IMR-90 (cell line): ENCODE measurements at regions not wholly inside any gene's neighbourhood (a gene's known extent, or its start where the extent isn't known, plus 50 kb on each side); places are given as distances from the start of the nearest gene placed in this dataset.

Experiments
- ATAC-seq: fragments of 200-7000 bp; cut with Tn5 transposase; 2 replicates; pipeline ENCODE4 v1.9.1; 2020; ENCODE audit warnings: low read depth, mild to moderate bottlenecking, moderate library complexity
- BruUV-seq: library from RNA; stranded (reverse); fragments of 400-500 nt; replicated peaks from 2 replicates; lab custom pipeline; 2021; lab: Mats Ljungman, UMichigan
- CTCF ChIA-PET: fragments of 300-600 bp; formaldehyde crosslinking; extraction: SDS; loops from one replicate; lab custom pipeline; 2021; ENCODE audit warnings: antibody characterized with exemption; lab: Yijun Ruan, JAX
- POLR2A ChIA-PET: fragments of 300-600 bp; sonication (Branson Sonifier 250); formaldehyde crosslinking; loops from one replicate; lab custom pipeline; 2022; ENCODE audit warnings: antibody characterized with exemption; ENCODE audit not compliant: unreplicated experiment; lab: Charles Lee
- DNase-seq: peaks from one replicate; pipeline ENCODE4 v3.0.0; 2013
- H2AFZ ChIP-seq: replicated peaks from 2 replicates; pipeline ENCODE3; 2013; ENCODE audit warnings: low read length, mild to moderate bottlenecking; ENCODE audit not compliant: poor library complexity
- H2AK5ac ChIP-seq: 2 replicates; pipeline ENCODE4 v1.6.1; 2013; ENCODE audit warnings: low read depth, low read length, inconsistent platforms
- H2AK9ac ChIP-seq: replicated peaks from 2 replicates; pipeline ENCODE3; 2013; ENCODE audit warnings: mild to moderate bottlenecking, low read depth, low read length, moderate library complexity; ENCODE audit not compliant: poor library complexity
- H2BK120ac ChIP-seq: 2 replicates; pipeline ENCODE4 v1.6.1; 2013; ENCODE audit warnings: low read depth, low read length, inconsistent platforms
- H2BK15ac ChIP-seq: 3 replicates; pipeline ENCODE4 v1.6.1; 2013; ENCODE audit warnings: low read depth, low read length, inconsistent platforms
- H2BK20ac ChIP-seq: 2 replicates; pipeline ENCODE4 v1.6.1; 2013; ENCODE audit warnings: low read depth, mild to moderate bottlenecking, inconsistent platforms, low read length, moderate library complexity
- H2BK5ac ChIP-seq: 2 replicates; pipeline ENCODE4 v1.6.1; 2013; ENCODE audit warnings: mild to moderate bottlenecking, low read depth, low read length, inconsistent platforms; ENCODE audit not compliant: poor library complexity, severe bottlenecking
- H3K14ac ChIP-seq: replicated peaks from 2 replicates; pipeline ENCODE4 v1.6.1; 2013; ENCODE audit warnings: low read depth, low read length, inconsistent platforms
- H3K18ac ChIP-seq: 2 replicates; pipeline ENCODE4 v1.6.1; 2013; ENCODE audit warnings: low read depth, low read length, control low read depth
- H3K23ac ChIP-seq: 2 replicates; pipeline ENCODE4 v1.6.1; 2013; ENCODE audit warnings: low read depth, low read length, inconsistent platforms
- H3K27ac ChIP-seq: 2 replicates; pipeline ENCODE4 v1.5.1; 2013; ENCODE audit warnings: mild to moderate bottlenecking, control low read depth, low read length; ENCODE audit not compliant: insufficient read depth
- H3K27me3 ChIP-seq: 2 replicates; pipeline ENCODE4 v1.6.1; 2013; ENCODE audit warnings: low read length; ENCODE audit not compliant: control insufficient read depth, insufficient read depth
- H3K36me3 ChIP-seq: 2 replicates; pipeline ENCODE4 v1.6.1; 2013; ENCODE audit warnings: low read length, mixed read lengths; ENCODE audit not compliant: control insufficient read depth, insufficient read depth
- H3K4ac ChIP-seq: 2 replicates; pipeline ENCODE4 v1.6.1; 2013; ENCODE audit warnings: low read depth, low read length, inconsistent platforms
- H3K4me1 ChIP-seq: 2 replicates; pipeline ENCODE4 v1.6.1; 2013; ENCODE audit warnings: low read length, mixed read lengths; ENCODE audit not compliant: control insufficient read depth, insufficient read depth
- H3K4me2 ChIP-seq: 2 replicates; pipeline ENCODE4 v1.6.1; 2013; ENCODE audit warnings: low read depth, mild to moderate bottlenecking, control low read depth, low read length, moderate library complexity
- H3K4me3 ChIP-seq: 2 replicates; pipeline ENCODE4 v1.5.1; 2013; ENCODE audit warnings: low read depth, mild to moderate bottlenecking, control low read depth, low read length, moderate library complexity; ENCODE audit not compliant: insufficient read depth
- H3K56ac ChIP-seq: 2 replicates; pipeline ENCODE4 v1.6.1; 2013; ENCODE audit warnings: low read length, inconsistent platforms; ENCODE audit not compliant: insufficient read depth; ENCODE audit errors: extremely low read depth
- H3K79me1 ChIP-seq, 2 experiments: 2 replicates each; pipeline ENCODE4 v1.6.1; 2013; ENCODE audit warnings: low read length in 2 of 2, inconsistent platforms in 1 of 2, low read depth in 1 of 2
- H3K9ac ChIP-seq: 2 replicates; pipeline ENCODE4 v1.6.1; 2013; ENCODE audit warnings: low read depth, low read length, control low read depth
- H3K9me1 ChIP-seq: 2 replicates; pipeline ENCODE4 v1.6.1; 2013; ENCODE audit warnings: low read length, inconsistent platforms; ENCODE audit not compliant: insufficient read depth
- H3K9me3 ChIP-seq: 2 replicates; pipeline ENCODE4 v1.6.1; 2013; ENCODE audit warnings: low read length; ENCODE audit not compliant: control insufficient read depth, insufficient read depth
- H4K20me1 ChIP-seq: 2 replicates; pipeline ENCODE4 v1.6.1; 2013; ENCODE audit warnings: low read length, inconsistent platforms; ENCODE audit not compliant: insufficient read depth
- H4K5ac ChIP-seq: 2 replicates; pipeline ENCODE4 v1.6.1; 2013; ENCODE audit warnings: mild to moderate bottlenecking, low read depth, low read length, control low read depth
- H4K8ac ChIP-seq, 2 experiments: 2 replicates each; pipeline ENCODE4 v1.6.1; 2013; ENCODE audit warnings: low read depth in 2 of 2, low read length in 2 of 2, control low read depth in 1 of 2, inconsistent platforms in 1 of 2
- H4K91ac ChIP-seq: 2 replicates; pipeline ENCODE4 v1.6.1; 2013; ENCODE audit warnings: low read depth, low read length, inconsistent platforms; ENCODE audit not compliant: insufficient read depth
- BHLHE40 ChIP-seq: fragments of 150-350 bp; IDR thresholded peaks from 2 replicates; pipeline ENCODE4 v1.6.1; 2016; ENCODE audit warnings: mild to moderate bottlenecking, low read depth, low read length
- CEBPB ChIP-seq: IDR thresholded peaks from 2 replicates; pipeline ENCODE4 v1.6.1; 2012; ENCODE audit warnings: low read depth, low read length, improper control_type of control experiment
- CHD1 ChIP-seq: IDR thresholded peaks from 2 replicates; pipeline ENCODE4 v1.6.1; 2012; ENCODE audit warnings: low read depth, low read length, improper control_type of control experiment
- FOS ChIP-seq: fragments of 150-350 bp; IDR thresholded peaks from 2 replicates; pipeline ENCODE4 v1.6.1; 2016; ENCODE audit warnings: low read depth, low read length
- MAZ ChIP-seq: IDR thresholded peaks from 2 replicates; pipeline ENCODE4 v1.6.1; 2012; ENCODE audit warnings: low read depth, mild to moderate bottlenecking, low read length, improper control_type of control experiment, moderate library complexity, borderline replicate concordance
- NFE2L2 ChIP-seq: fragments of 150-350 bp; IDR thresholded peaks from 2 replicates; pipeline ENCODE4 v1.6.1; 2016; ENCODE audit warnings: low read depth, mild to moderate bottlenecking, low read length
- POLR2A ChIP-seq: IDR thresholded peaks from 2 replicates; pipeline ENCODE4 v1.6.1; 2012; ENCODE audit warnings: mild to moderate bottlenecking, low read depth, low read length
- RAD21 ChIP-seq: IDR thresholded peaks from 2 replicates; pipeline ENCODE4 v1.6.1; 2012; ENCODE audit warnings: low read length, improper control_type of control experiment
- RCOR1 ChIP-seq: IDR thresholded peaks from 2 replicates; pipeline ENCODE4 v1.6.1; 2012; ENCODE audit warnings: mild to moderate bottlenecking, low read length, improper control_type of control experiment; ENCODE audit not compliant: insufficient replicate concordance
- RFX5 ChIP-seq: IDR thresholded peaks from 2 replicates; pipeline ENCODE4 v1.8.0; 2012; ENCODE audit warnings: low read depth, mild to moderate bottlenecking, low read length, moderate library complexity
- SMC3 ChIP-seq: fragments of 150-350 bp; IDR thresholded peaks from 2 replicates; pipeline ENCODE4 v1.6.1; 2016; ENCODE audit warnings: low read depth, mild to moderate bottlenecking, antibody characterized with exemption, low read length, moderate library complexity
- WGBS, 2 experiments: methylation state at CpG; one replicate each; pipeline versions ENCODE4 v1.1.5 to v1.1.7; 2013; ENCODE audit warnings: missing lambda C conversion rate in 2 of 2; ENCODE audit not compliant: insufficient read length in 1 of 2; ENCODE audit errors: extremely low coverage in 2 of 2; 5-methylcytosine and 5-hydroxymethylcytosine counted together
- dilution Hi-C: fragments of 300-500 bp; cut with HindIII; formaldehyde crosslinking; loops from one replicate; pipeline ENCODE4 v1.14.3; 2018; ENCODE audit warnings: low sequenced_read_pairs; ENCODE audit not compliant: unreplicated experiment
- in situ Hi-C: fragments of 300-500 bp; cut with MboI; formaldehyde crosslinking; loops from 3 replicates; pipeline ENCODE4 v1.14.3; 2019; ENCODE audit warnings: low sequenced_read_pairs, inconsistent platforms, mixed read lengths
- intact Hi-C: fragments of 100-400 bp; cut with micrococcal nuclease; formaldehyde crosslinking; loops from 2 replicates; pipeline ENCODE4 v1.10.0; 2022
- TF ChIP-seq, protein P1 (sequence below): conservative IDR thresholded peaks from 2 replicates; pipeline ENCODE4 v1.5.1; 2012; ENCODE audit warnings: mild to moderate bottlenecking, low read depth, low read length, improper control_type of control experiment

DNA sequence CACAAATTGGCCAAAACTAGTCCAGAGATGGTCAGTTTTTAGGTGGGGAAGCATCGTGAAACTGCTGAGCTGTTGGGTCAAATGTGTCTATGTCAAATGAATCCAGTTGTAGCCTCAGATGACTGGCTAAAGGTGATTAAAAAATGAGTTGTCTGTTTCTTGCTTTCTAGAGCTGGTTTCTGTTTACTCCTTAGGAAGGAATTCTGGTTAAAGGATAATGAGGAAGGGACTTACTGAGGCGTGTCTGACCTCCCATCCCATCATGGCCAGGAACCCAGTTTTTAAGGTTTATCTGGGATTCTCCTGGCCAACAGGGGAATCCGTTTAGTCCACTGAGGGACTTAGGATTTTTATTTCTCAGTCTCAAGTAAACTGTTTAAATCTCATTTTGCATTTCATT lies 256.5 kb downstream of the UQCRFS1 start:
- H4K5ac ChIP-seq: no peak overlapping the region
- no peak overlapping the region for H2BK120ac ChIP-seq
- ChIA-PET POLR2A (no interaction called here), CTCF (no interaction called here)
- TF ChIP-seq RCOR1 (no peak), NFE2L2 (no peak), RFX5 (no peak), CHD1 (no peak), MAZ (no peak), CEBPB (no peak), FOS (no peak), POLR2A (no peak), RAD21 (no peak), BHLHE40 (no peak), SMC3 (no peak)
- TF ChIP-seq, protein P1, sequence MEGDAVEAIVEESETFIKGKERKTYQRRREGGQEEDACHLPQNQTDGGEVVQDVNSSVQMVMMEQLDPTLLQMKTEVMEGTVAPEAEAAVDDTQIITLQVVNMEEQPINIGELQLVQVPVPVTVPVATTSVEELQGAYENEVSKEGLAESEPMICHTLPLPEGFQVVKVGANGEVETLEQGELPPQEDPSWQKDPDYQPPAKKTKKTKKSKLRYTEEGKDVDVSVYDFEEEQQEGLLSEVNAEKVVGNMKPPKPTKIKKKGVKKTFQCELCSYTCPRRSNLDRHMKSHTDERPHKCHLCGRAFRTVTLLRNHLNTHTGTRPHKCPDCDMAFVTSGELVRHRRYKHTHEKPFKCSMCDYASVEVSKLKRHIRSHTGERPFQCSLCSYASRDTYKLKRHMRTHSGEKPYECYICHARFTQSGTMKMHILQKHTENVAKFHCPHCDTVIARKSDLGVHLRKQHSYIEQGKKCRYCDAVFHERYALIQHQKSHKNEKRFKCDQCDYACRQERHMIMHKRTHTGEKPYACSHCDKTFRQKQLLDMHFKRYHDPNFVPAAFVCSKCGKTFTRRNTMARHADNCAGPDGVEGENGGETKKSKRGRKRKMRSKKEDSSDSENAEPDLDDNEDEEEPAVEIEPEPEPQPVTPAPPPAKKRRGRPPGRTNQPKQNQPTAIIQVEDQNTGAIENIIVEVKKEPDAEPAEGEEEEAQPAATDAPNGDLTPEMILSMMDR: no peak
- no peak overlapping the region for H2AFZ ChIP-seq
- no peak overlapping the region for H2BK5ac ChIP-seq
- in situ Hi-C loops (no loop called here), dilution Hi-C loops (no loop called here), intact Hi-C loops (no loop called here)
- no peak overlapping the region for H2AK5ac ChIP-seq
- no peak overlapping the region for H3K18ac ChIP-seq
- H4K20me1 ChIP-seq: no peaks in the 10 kb centered on the region
- no peak overlapping the region for H3K23ac ChIP-seq
- BruUV-seq: no TSS peak
- no peak overlapping the region for H3K27ac ChIP-seq
- H4K91ac ChIP-seq: no peak overlapping the region
- H3K14ac ChIP-seq: no peak overlapping the region
- H3K4me2 ChIP-seq: no peak overlapping the region
- no peak for ATAC-seq
- H3K27me3 ChIP-seq: no peaks in the 10 kb centered on the region
- H3K79me1 ChIP-seq: no peaks in the 10 kb centered on the region
- no peak overlapping the region for H3K4ac ChIP-seq
- no peak overlapping the region for H2BK15ac ChIP-seq
- H3K36me3 ChIP-seq: no peaks in the 10 kb centered on the region
- no peak overlapping the region for H3K4me3 ChIP-seq
- H4K8ac ChIP-seq: no peak overlapping the region
- H3K56ac ChIP-seq: no peak overlapping the region
- H2AK9ac ChIP-seq: no peak overlapping the region
- H3K9me1 ChIP-seq: 0 out of 2 replicates have a peak, but pooled peaks cover 3% of the 10 kb centered on the region
- H3K4me1 ChIP-seq: peaks cover 10% of the 10 kb centered on the region
- H2BK20ac ChIP-seq: no peak overlapping the region
- no peaks in the 10 kb centered on the region for H3K9me3 ChIP-seq
- no peak for DNase-seq
- H3K9ac ChIP-seq: no peak overlapping the region
- no CpG with 5 or more reads among the region's 3 CpGs for WGBS, 2 experiments
